ENCODE measurements at regions not wholly inside any gene's neighbourhood (a gene's known extent, or its start where the extent isn't known, plus 50 kb on each side); places are given as distances from the start of the nearest gene placed in this dataset.

DNA sequence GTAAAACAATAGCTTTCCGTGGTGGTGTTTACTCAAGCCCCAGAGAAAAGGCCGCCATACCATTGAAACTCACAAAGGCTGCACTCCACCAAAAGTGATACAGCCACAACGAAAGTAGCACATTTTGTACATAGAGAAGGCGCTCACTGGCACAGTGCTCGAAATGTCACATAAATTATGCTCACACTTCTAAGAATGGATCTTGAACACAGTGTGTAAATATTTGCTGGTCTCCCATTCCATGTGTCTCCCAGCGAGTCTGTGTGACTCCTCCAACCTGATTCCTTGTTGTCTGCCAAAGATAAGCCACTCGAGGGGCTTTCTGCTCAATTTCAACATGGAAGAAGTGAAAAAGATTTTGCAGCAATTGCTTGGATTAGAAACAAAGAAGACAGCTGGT lies 234.0 kb upstream of the VCX3A start:
- TF ChIP-seq, protein P1, sequence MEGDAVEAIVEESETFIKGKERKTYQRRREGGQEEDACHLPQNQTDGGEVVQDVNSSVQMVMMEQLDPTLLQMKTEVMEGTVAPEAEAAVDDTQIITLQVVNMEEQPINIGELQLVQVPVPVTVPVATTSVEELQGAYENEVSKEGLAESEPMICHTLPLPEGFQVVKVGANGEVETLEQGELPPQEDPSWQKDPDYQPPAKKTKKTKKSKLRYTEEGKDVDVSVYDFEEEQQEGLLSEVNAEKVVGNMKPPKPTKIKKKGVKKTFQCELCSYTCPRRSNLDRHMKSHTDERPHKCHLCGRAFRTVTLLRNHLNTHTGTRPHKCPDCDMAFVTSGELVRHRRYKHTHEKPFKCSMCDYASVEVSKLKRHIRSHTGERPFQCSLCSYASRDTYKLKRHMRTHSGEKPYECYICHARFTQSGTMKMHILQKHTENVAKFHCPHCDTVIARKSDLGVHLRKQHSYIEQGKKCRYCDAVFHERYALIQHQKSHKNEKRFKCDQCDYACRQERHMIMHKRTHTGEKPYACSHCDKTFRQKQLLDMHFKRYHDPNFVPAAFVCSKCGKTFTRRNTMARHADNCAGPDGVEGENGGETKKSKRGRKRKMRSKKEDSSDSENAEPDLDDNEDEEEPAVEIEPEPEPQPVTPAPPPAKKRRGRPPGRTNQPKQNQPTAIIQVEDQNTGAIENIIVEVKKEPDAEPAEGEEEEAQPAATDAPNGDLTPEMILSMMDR (IDR thresholded peaks at IDR 0.05), result no peak
- TF ChIP-seq JUND (IDR thresholded peaks at IDR 0.05) (no peak), FOXM1 (IDR thresholded peaks at IDR 0.05; ENCODE audit: low read depth) (no peak), EP300 (IDR thresholded peaks at IDR 0.05; ENCODE audit: borderline replicate concordance in 1 of 2, low read depth in 1 of 2, low read length in 1 of 2) (no peak), YY1 (IDR thresholded peaks at IDR 0.05; ENCODE audit: low read depth) (no peak)
- TF ChIP-seq, protein P2, sequence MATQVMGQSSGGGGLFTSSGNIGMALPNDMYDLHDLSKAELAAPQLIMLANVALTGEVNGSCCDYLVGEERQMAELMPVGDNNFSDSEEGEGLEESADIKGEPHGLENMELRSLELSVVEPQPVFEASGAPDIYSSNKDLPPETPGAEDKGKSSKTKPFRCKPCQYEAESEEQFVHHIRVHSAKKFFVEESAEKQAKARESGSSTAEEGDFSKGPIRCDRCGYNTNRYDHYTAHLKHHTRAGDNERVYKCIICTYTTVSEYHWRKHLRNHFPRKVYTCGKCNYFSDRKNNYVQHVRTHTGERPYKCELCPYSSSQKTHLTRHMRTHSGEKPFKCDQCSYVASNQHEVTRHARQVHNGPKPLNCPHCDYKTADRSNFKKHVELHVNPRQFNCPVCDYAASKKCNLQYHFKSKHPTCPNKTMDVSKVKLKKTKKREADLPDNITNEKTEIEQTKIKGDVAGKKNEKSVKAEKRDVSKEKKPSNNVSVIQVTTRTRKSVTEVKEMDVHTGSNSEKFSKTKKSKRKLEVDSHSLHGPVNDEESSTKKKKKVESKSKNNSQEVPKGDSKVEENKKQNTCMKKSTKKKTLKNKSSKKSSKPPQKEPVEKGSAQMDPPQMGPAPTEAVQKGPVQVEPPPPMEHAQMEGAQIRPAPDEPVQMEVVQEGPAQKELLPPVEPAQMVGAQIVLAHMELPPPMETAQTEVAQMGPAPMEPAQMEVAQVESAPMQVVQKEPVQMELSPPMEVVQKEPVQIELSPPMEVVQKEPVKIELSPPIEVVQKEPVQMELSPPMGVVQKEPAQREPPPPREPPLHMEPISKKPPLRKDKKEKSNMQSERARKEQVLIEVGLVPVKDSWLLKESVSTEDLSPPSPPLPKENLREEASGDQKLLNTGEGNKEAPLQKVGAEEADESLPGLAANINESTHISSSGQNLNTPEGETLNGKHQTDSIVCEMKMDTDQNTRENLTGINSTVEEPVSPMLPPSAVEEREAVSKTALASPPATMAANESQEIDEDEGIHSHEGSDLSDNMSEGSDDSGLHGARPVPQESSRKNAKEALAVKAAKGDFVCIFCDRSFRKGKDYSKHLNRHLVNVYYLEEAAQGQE (IDR thresholded peaks at IDR 0.05; ENCODE audit: low read depth, low read length), result no peak
- TF ChIP-seq, protein P3, sequence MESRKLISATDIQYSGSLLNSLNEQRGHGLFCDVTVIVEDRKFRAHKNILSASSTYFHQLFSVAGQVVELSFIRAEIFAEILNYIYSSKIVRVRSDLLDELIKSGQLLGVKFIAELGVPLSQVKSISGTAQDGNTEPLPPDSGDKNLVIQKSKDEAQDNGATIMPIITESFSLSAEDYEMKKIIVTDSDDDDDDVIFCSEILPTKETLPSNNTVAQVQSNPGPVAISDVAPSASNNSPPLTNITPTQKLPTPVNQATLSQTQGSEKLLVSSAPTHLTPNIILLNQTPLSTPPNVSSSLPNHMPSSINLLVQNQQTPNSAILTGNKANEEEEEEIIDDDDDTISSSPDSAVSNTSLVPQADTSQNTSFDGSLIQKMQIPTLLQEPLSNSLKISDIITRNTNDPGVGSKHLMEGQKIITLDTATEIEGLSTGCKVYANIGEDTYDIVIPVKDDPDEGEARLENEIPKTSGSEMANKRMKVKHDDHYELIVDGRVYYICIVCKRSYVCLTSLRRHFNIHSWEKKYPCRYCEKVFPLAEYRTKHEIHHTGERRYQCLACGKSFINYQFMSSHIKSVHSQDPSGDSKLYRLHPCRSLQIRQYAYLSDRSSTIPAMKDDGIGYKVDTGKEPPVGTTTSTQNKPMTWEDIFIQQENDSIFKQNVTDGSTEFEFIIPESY (IDR thresholded peaks at IDR 0.05; ENCODE audit: borderline replicate concordance, low read depth), result no peak

Measured in SK-N-SH (cell line).